GM18517 (cell line): ENCODE measurements at regions not wholly inside any gene's neighbourhood (a gene's known extent, or its start where the extent isn't known, plus 50 kb on each side); places are given as distances from the start of the nearest gene placed in this dataset.
"Not testable (repeated sequence)": the region's sequence is repeated elsewhere in the genome, so short reads cannot be mapped to it uniquely, and the experiment has no call there.

Experiments
- ATAC-seq: cut with Tn5 transposase; IDR thresholded peaks from one replicate; pipeline ENCODE4 v1.9.1; 2021; ENCODE audit warnings: mild to moderate bottlenecking, moderate library complexity; ENCODE audit not compliant: unreplicated experiment

- ATAC-seq, result not testable (repeated sequence)
Observed at GRCh38 chr18:51570071-51570470, 372.6 kb upstream of the MEX3C start.

- not testable (repeated sequence) for ATAC-seq
Observed at GRCh38 chr18:51573886-51574285, 376.4 kb upstream of the MEX3C start.

GRCh38 chr18:51575171-51575570 is 377.7 kb upstream of the MEX3C start:
- no peak for ATAC-seq

GRCh38 chr18:51578406-51578980 is 381.0 kb upstream of the MEX3C start:
- no peak for ATAC-seq

GRCh38 chr18:51580580-51580979 is 383.1 kb upstream of the MEX3C start:
- ATAC-seq, result no peak

GRCh38 chr18:51582551-51582950 is 385.1 kb upstream of the MEX3C start:
- ATAC-seq, result no peak

GRCh38 chr18:51588616-51589015 is 391.1 kb upstream of the MEX3C start:
- ATAC-seq, result no peak

GRCh38 chr18:51593931-51594330 is 396.4 kb upstream of the MEX3C start:
- ATAC-seq, result no peak

- no peak for ATAC-seq
Observed at GRCh38 chr18:51603111-51603510, 405.6 kb upstream of the MEX3C start.

GRCh38 chr18:51603551-51603950 is 406.1 kb upstream of the MEX3C start:
- no peak for ATAC-seq

GRCh38 chr18:51610481-51610880 is 413.0 kb upstream of the MEX3C start:
- ATAC-seq, result no peak

GRCh38 chr18:51611326-51611725 is 413.8 kb upstream of the MEX3C start:
- no peak for ATAC-seq

- ATAC-seq, result no peak
Observed at GRCh38 chr18:51614033-51614432, 416.6 kb upstream of the MEX3C start.

- ATAC-seq, result no peak
Observed at GRCh38 chr18:51614967-51615571, 417.6 kb upstream of the MEX3C start.

GRCh38 chr18:51617167-51617566 is 419.7 kb upstream of the MEX3C start:
- ATAC-seq, result no peak

- no peak for ATAC-seq
Observed at GRCh38 chr18:51617572-51618260, 420.2 kb upstream of the MEX3C start.

GRCh38 chr18:51619283-51619682 is 421.8 kb upstream of the MEX3C start:
- no peak for ATAC-seq

- ATAC-seq, result no peak
Observed at GRCh38 chr18:51621113-51621863, 423.8 kb upstream of the MEX3C start.

- ATAC-seq, result no peak
Observed at GRCh38 chr18:51621864-51622160, 424.3 kb upstream of the MEX3C start.

- ATAC-seq, result no peak
Observed at GRCh38 chr18:51622702-51623101, 425.2 kb upstream of the MEX3C start.

GRCh38 chr18:51623653-51624052 is 426.2 kb upstream of the MEX3C start:
- ATAC-seq, result no peak

- ATAC-seq, result no peak
Observed at GRCh38 chr18:51630706-51631105, 433.2 kb upstream of the MEX3C start.
